Lower leg skin (tissue), 4 donors: ENCODE measurements at regions not wholly inside any gene's neighbourhood (a gene's known extent, or its start where the extent isn't known, plus 50 kb on each side); places are given as distances from the start of the nearest gene placed in this dataset.

Source experiments
- DNase-seq, 2 donors: peaks; one replicate each; pipeline ENCODE4 v3.0.0-alpha.2; 2019; ENCODE audit warnings: low spot score in 2 of 2
- H3K4me3 ChIP-seq: fragments of 200-600 bp; sonication (generic); 2 replicates; pipeline ENCODE4 v1.5.1; 2017; ENCODE audit warnings: mild to moderate bottlenecking, low read depth; ENCODE audit not compliant: poor library complexity, severe bottlenecking
- POLR2A ChIP-seq, 2 donors: fragments of 450-650 bp; IDR thresholded peaks; one replicate each; pipeline ENCODE4 v1.6.1; 2016 to 2017; ENCODE audit warnings: antibody characterized with exemption in 2 of 2, mild to moderate bottlenecking in 1 of 2, moderate library complexity in 1 of 2
- WGBS, 2 donors: methylation state at CpG; one replicate each; pipeline ENCODE4 v1.1.5; 2018; 5-methylcytosine and 5-hydroxymethylcytosine counted together
- intact Hi-C: fragments of 100-400 bp; cut with DNase I; formaldehyde crosslinking; loops from one replicate; pipeline ENCODE4 v1.15.0; 2023; ENCODE audit warnings: low total_unique reads
- TF ChIP-seq, protein P1 (sequence below), 3 donors: fragments of 450-650 bp; IDR thresholded peaks; one replicate each; pipeline ENCODE4 v1.5.1; 2016; ENCODE audit warnings: antibody characterized with exemption in 3 of 3, mild to moderate bottlenecking in 3 of 3, moderate library complexity in 2 of 3

DNA sequence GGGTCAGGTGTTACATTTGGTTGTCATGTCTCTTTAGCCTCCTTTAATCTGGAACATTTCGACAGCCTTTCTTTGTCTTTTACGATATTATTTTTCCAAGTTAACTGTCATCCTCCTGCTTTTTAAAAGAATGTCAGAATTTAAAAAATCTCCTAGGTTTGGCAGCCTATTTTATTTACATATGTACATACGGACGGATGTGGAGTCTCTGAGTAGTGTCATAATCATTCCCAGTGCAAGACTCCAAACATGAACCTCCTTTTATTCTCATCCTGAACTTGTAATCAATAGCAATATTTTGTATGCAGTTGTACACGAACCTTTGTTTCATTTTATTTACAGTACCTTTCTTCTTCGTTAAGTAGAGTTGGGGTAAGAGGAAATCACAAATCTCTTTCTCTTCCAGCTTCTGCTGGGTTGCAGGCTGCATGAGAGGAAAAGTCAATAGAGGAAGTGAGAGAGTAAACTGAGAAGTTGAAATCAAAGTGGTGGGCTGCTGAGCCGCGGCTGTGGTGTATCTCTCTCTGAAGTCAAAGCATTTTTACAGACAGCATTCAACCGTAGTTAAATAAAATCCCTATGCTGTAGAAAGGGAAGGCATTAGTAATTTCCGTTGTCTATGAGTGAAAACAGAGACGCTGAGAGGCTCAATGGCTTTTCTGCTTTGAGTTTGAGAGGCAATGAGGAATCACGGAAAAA lies 53.9 kb upstream of the RPS6KA3 start:
- TF ChIP-seq, protein P1, sequence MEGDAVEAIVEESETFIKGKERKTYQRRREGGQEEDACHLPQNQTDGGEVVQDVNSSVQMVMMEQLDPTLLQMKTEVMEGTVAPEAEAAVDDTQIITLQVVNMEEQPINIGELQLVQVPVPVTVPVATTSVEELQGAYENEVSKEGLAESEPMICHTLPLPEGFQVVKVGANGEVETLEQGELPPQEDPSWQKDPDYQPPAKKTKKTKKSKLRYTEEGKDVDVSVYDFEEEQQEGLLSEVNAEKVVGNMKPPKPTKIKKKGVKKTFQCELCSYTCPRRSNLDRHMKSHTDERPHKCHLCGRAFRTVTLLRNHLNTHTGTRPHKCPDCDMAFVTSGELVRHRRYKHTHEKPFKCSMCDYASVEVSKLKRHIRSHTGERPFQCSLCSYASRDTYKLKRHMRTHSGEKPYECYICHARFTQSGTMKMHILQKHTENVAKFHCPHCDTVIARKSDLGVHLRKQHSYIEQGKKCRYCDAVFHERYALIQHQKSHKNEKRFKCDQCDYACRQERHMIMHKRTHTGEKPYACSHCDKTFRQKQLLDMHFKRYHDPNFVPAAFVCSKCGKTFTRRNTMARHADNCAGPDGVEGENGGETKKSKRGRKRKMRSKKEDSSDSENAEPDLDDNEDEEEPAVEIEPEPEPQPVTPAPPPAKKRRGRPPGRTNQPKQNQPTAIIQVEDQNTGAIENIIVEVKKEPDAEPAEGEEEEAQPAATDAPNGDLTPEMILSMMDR (IDR thresholded peaks at IDR 0.05): no peak
- no peak for TF ChIP-seq POLR2A (IDR thresholded peaks at IDR 0.05)
- intact Hi-C loops: no loop called here
- WGBS, 2 donors: 48 to 50% methylated on average over 12 of the region's 12 CpGs
- H3K4me3 ChIP-seq: no peak overlapping the region
- DNase-seq: no peak

DNA sequence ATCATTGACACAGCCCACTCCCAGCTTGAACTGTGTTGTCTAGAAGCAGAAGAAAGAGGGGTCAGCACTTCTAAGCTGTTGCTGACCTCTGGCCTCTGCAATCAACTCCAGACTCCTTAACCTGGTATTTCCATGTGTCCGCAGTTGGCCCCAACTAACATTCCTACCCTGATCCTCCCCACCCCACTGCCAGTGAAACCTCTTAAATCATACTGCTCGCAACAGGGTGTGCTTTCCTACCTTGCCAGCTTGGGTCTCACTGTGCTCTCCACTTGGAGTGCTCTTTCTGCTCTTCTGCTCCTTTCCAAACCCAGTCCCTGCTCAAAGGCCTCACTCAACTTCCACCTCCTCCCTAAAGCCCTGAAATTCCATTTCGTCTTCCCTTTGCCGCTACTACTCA lies 52.3 kb upstream of the RPS6KA3 start:
- intact Hi-C loops: no loop called here
- no peak for DNase-seq
- WGBS, 2 donors: 90 to 96% methylated on average over 4 of the region's 4 CpGs
- no peak overlapping the region for H3K4me3 ChIP-seq
- TF ChIP-seq, protein P1 (IDR thresholded peaks at IDR 0.05): no peak
- TF ChIP-seq POLR2A (IDR thresholded peaks at IDR 0.05): no peak

DNA sequence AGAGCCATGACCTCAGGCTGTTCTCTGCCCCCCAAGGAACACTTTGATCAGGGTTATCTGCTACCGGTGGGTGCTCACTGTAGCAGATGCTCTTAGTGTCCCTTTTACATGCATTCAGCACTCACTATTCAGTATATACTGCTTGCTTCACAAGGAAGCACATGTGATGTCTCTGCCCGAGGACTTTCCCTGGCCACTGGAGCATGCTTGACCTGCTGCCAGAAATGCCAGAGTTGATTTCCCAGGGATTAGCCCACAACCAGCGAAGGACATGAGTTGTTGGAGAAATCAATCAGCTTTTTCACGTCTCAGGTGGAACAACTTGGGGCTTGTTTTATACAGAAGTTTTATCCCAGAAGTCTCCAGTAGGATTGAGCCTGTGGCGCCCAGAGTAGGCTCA lies 51.2 kb upstream of the RPS6KA3 start:
- TF ChIP-seq, protein P1 (IDR thresholded peaks at IDR 0.05): no peak
- no peak for TF ChIP-seq POLR2A (IDR thresholded peaks at IDR 0.05)
- DNase-seq: no peak
- H3K4me3 ChIP-seq: no peak overlapping the region
- intact Hi-C loops: no loop called here
- WGBS, 2 donors: 65 to 89% methylated on average over 5 of the region's 5 CpGs
